ENCODE measurements at regions not wholly inside any gene's neighbourhood (a gene's known extent, or its start where the extent isn't known, plus 50 kb on each side); places are given as distances from the start of the nearest gene placed in this dataset.

- TF ChIP-seq CTCF (conservative IDR thresholded peaks at IDR 0.05) (no peak), EZH2 (IDR thresholded peaks at IDR 0.05; ENCODE audit: low read depth) (no peak)
These were observed 62.1 kb upstream of the TMC1 start for GRCh38 chr9:72459308-72459707.
